SK-N-SH (cell line): ENCODE measurements at regions not wholly inside any gene's neighbourhood (a gene's known extent, or its start where the extent isn't known, plus 50 kb on each side); places are given as distances from the start of the nearest gene placed in this dataset.
A peak's percentile ranks its signal among the peaks of the same experiment; 100 is the strongest.

ENCODE experiments used
- CTCF ChIA-PET: fragments of 300-600, 350-600 bp; formaldehyde crosslinking; extraction: SDS; loops from one replicate; lab custom pipeline; 2021; lab: Yijun Ruan, JAX
- POLR2A ChIA-PET: fragments of 350-600 bp; sonication (Branson Sonifier 250); formaldehyde crosslinking; extraction: SDS; loops from one replicate; lab custom pipeline; 2020; ENCODE audit warnings: antibody characterized with exemption, inconsistent platforms; lab: Yijun Ruan, JAX
- DNase-seq: peaks from one replicate; pipeline ENCODE4 v3.0.0; 2012
- H2AFZ ChIP-seq: fragments of 200-600 bp; sonication (generic); 2 replicates; pipeline ENCODE4 v1.8.1; 2016; ENCODE audit warnings: antibody characterized with exemption, mild to moderate bottlenecking, low read depth
- H3F3A ChIP-seq: fragments of 200-600 bp; sonication (generic); replicated peaks from 2 replicates; pipeline ENCODE3; 2016; ENCODE audit warnings: antibody characterized with exemption, mild to moderate bottlenecking; ENCODE audit not compliant: insufficient read depth
- H3K27ac ChIP-seq, 2 experiments: fragments of 200-500 bp in 1 of 2; fragments of 200-600 bp in 1 of 2; sonication (Bioruptor generic) in 1 of 2; sonication (generic), shearing (Covaris generic) in 1 of 2; 2 replicates each; pipeline versions ENCODE4 v1.5.1 to v1.6.1; 2014 to 2016; ENCODE audit warnings: low read depth in 2 of 2, inconsistent platforms in 1 of 2, low read length in 1 of 2, mild to moderate bottlenecking in 1 of 2, mixed read lengths in 1 of 2
- H3K27me3 ChIP-seq: fragments of 200-600 bp; sonication (generic), shearing (Covaris generic); 2 replicates; pipeline ENCODE4 v1.6.1; 2016; ENCODE audit warnings: mixed run types; ENCODE audit not compliant: insufficient read depth
- H3K36me3 ChIP-seq, 2 experiments: fragments of 200-500 bp in 1 of 2; fragments of 200-600 bp in 1 of 2; sonication (Bioruptor generic) in 1 of 2; sonication (generic) in 1 of 2; replicated peaks in 1 of 2; 2 replicates each; pipeline versions ENCODE3 to v1.5.1; 2014 to 2016; ENCODE audit warnings: low read length in 1 of 2, mild to moderate bottlenecking in 1 of 2; ENCODE audit not compliant: insufficient read depth in 2 of 2, control insufficient read depth in 1 of 2
- H3K4me1 ChIP-seq, 2 experiments: fragments of 200-500 bp in 1 of 2; fragments of 200-600 bp in 1 of 2; sonication (Bioruptor generic) in 1 of 2; sonication (generic), shearing (Covaris generic) in 1 of 2; 2 replicates each; pipeline versions ENCODE4 v1.5.1 to v1.6.1; 2014 to 2016; ENCODE audit warnings: low read depth in 1 of 2, low read length in 1 of 2, mixed run types in 1 of 2; ENCODE audit not compliant: insufficient read depth in 2 of 2, control insufficient read depth in 1 of 2
- H3K4me2 ChIP-seq: fragments of 200-600 bp; sonication (generic), shearing (Covaris generic); 2 replicates; pipeline ENCODE4 v1.6.1; 2017; ENCODE audit warnings: mixed run types
- H3K4me3 ChIP-seq, 2 experiments: fragments of 200-500 bp in 1 of 2; fragments of 200-600 bp in 1 of 2; sonication (Bioruptor generic) in 1 of 2; sonication (generic), shearing (Covaris generic) in 1 of 2; 2 replicates each; pipeline versions ENCODE4 v1.5.1 to v1.8.1; 2014 to 2016; ENCODE audit warnings: low read depth in 2 of 2, inconsistent platforms in 1 of 2, low read length in 1 of 2, mild to moderate bottlenecking in 1 of 2, mixed read lengths in 1 of 2, moderate library complexity in 1 of 2
- H3K79me2 ChIP-seq: fragments of 200-600 bp; sonication (generic); 2 replicates; pipeline ENCODE4 v1.8.1; 2017; ENCODE audit warnings: mild to moderate bottlenecking; ENCODE audit not compliant: insufficient read depth
- H3K9ac ChIP-seq: fragments of 200-600 bp; sonication (generic); 2 replicates; pipeline ENCODE4 v1.6.1; 2017; ENCODE audit warnings: mixed run types
- H3K9me2 ChIP-seq: fragments of 200-600 bp; sonication (generic); 2 replicates; pipeline ENCODE4 v1.6.1; 2017; ENCODE audit warnings: mixed run types
- H3K9me3 ChIP-seq: fragments of 200-600 bp; sonication (generic); 2 replicates; pipeline ENCODE4 v1.6.1; 2017; ENCODE audit warnings: mixed run types, mild to moderate bottlenecking, moderate library complexity
- H4K20me1 ChIP-seq: fragments of 200-600 bp; sonication (generic); 2 replicates; pipeline ENCODE4 v1.6.1; 2017; ENCODE audit warnings: mild to moderate bottlenecking, mixed run types; ENCODE audit not compliant: insufficient read depth
- CHD2 ChIP-seq: fragments of 150-350 bp; IDR thresholded peaks from 2 replicates; pipeline ENCODE4 v1.6.1; 2018; ENCODE audit warnings: low read length; ENCODE audit not compliant: partially characterized antibody
- EP300 ChIP-seq, 2 experiments: IDR thresholded peaks; 2 replicates each; pipeline versions ENCODE4 v1.4.0 to v1.6.1; 2012; ENCODE audit warnings: borderline replicate concordance in 1 of 2, low read depth in 1 of 2, low read length in 1 of 2
- FOSL2 ChIP-seq: IDR thresholded peaks from 2 replicates; pipeline ENCODE4 v1.4.0; 2012; ENCODE audit warnings: low read depth, mild to moderate bottlenecking, moderate library complexity, borderline replicate concordance
- FOXM1 ChIP-seq: IDR thresholded peaks from 2 replicates; pipeline ENCODE4 v1.4.0; 2012; ENCODE audit warnings: low read depth, mild to moderate bottlenecking
- MEF2A ChIP-seq: IDR thresholded peaks from 2 replicates; pipeline ENCODE4 v1.4.0; 2012; ENCODE audit warnings: low read depth, borderline replicate concordance
- PBX3 ChIP-seq: IDR thresholded peaks from 2 replicates; pipeline ENCODE4; 2012
- RXRA ChIP-seq: IDR thresholded peaks from 2 replicates; pipeline ENCODE4 v1.4.0; 2012; ENCODE audit warnings: low read depth, mild to moderate bottlenecking, borderline replicate concordance
- TCF12 ChIP-seq: IDR thresholded peaks from 2 replicates; pipeline ENCODE4 v1.4.0; 2012
- TEAD4 ChIP-seq: IDR thresholded peaks from 2 replicates; pipeline ENCODE4 v1.4.0; 2012; ENCODE audit warnings: mild to moderate bottlenecking, borderline replicate concordance; ENCODE audit not compliant: insufficient read depth
- WGBS: methylation state at CpG from one replicate; pipeline ENCODE4 v1.1.6; 2017; ENCODE audit warnings: low lambda C conversion rate; 5-methylcytosine and 5-hydroxymethylcytosine counted together
- TF ChIP-seq, protein P1 (sequence below): IDR thresholded peaks from 2 replicates; pipeline ENCODE4 v1.4.0; 2012; ENCODE audit warnings: low read depth, borderline replicate concordance
- TF ChIP-seq, protein P2 (sequence below): IDR thresholded peaks from 2 replicates; pipeline ENCODE4 v1.6.1; 2012; ENCODE audit warnings: mild to moderate bottlenecking, low read depth, low read length, moderate library complexity

- peak overlapping the region in 1 of 2 experiments; percentile 40; a peak in 2 of 4 replicates for H3K27ac ChIP-seq
- no peaks in the 10 kb centered on the region for H3K9me3 ChIP-seq
- no peak overlapping the region for H3K4me3 ChIP-seq
- no peak overlapping the region for H2AFZ ChIP-seq
- H3F3A ChIP-seq: no peaks in the 10 kb centered on the region
- TF ChIP-seq PBX3 (peak; percentile 37; the same call in 1 of the 2 replicates), FOSL2 (no peak), EP300 (IDR thresholded peaks at IDR 0.05; ENCODE audit: borderline replicate concordance in 1 of 2, low read depth in 1 of 2, low read length in 1 of 2) (0 out of 4 replicates have a peak, but pooled peaks of 1 of the 2 experiments have one; percentile 33), CHD2 (no peak), MEF2A (no peak), RXRA (0 out of 2 replicates have a peak, but pooled peaks have one; percentile 15), TEAD4 (peak; percentile 27; the same call in 1 of the 2 replicates), FOXM1 (no peak), TCF12 (peak; percentile 45)
- TF ChIP-seq, protein P1, sequence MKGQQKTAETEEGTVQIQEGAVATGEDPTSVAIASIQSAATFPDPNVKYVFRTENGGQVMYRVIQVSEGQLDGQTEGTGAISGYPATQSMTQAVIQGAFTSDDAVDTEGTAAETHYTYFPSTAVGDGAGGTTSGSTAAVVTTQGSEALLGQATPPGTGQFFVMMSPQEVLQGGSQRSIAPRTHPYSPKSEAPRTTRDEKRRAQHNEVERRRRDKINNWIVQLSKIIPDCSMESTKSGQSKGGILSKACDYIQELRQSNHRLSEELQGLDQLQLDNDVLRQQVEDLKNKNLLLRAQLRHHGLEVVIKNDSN: no peak
- TF ChIP-seq, protein P2, sequence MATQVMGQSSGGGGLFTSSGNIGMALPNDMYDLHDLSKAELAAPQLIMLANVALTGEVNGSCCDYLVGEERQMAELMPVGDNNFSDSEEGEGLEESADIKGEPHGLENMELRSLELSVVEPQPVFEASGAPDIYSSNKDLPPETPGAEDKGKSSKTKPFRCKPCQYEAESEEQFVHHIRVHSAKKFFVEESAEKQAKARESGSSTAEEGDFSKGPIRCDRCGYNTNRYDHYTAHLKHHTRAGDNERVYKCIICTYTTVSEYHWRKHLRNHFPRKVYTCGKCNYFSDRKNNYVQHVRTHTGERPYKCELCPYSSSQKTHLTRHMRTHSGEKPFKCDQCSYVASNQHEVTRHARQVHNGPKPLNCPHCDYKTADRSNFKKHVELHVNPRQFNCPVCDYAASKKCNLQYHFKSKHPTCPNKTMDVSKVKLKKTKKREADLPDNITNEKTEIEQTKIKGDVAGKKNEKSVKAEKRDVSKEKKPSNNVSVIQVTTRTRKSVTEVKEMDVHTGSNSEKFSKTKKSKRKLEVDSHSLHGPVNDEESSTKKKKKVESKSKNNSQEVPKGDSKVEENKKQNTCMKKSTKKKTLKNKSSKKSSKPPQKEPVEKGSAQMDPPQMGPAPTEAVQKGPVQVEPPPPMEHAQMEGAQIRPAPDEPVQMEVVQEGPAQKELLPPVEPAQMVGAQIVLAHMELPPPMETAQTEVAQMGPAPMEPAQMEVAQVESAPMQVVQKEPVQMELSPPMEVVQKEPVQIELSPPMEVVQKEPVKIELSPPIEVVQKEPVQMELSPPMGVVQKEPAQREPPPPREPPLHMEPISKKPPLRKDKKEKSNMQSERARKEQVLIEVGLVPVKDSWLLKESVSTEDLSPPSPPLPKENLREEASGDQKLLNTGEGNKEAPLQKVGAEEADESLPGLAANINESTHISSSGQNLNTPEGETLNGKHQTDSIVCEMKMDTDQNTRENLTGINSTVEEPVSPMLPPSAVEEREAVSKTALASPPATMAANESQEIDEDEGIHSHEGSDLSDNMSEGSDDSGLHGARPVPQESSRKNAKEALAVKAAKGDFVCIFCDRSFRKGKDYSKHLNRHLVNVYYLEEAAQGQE: no peak
- H3K27me3 ChIP-seq: no peaks in the 10 kb centered on the region
- H3K36me3 ChIP-seq: no peaks in the 10 kb centered on the region
- POLR2A ChIA-PET: no interaction called here
- no peaks in the 10 kb centered on the region for H4K20me1 ChIP-seq
- WGBS: 35% methylated on average over 4 of the region's 4 CpGs
- H3K9ac ChIP-seq: no peak overlapping the region
- CTCF ChIA-PET: no interaction called here
- H3K4me2 ChIP-seq: peak overlapping the region; percentile 39; the same call in 1 of the 2 replicates
- peaks cover 5 to 7% of the 10 kb centered on the region in 2 experiments; a peak in 3 of 4 replicates for H3K4me1 ChIP-seq
- DNase-seq: no peak
- no peaks in the 10 kb centered on the region for H3K79me2 ChIP-seq
- H3K9me2 ChIP-seq: no peaks in the 10 kb centered on the region
Measured at GRCh38 chr12:43285159-43285598, 266.8 kb downstream of the ADAMTS20 start.
